NCI-H2196 treated with DMSO at 0.1 percent for 48 hours (cell line): ENCODE measurements at regions not wholly inside any gene's neighbourhood (a gene's known extent, or its start where the extent isn't known, plus 50 kb on each side); places are given as distances from the start of the nearest gene placed in this dataset.
"Not testable (repeated sequence)": the region's sequence is repeated elsewhere in the genome, so short reads cannot be mapped to it uniquely, and the experiment has no call there.

Experiments used
- DNase-seq: peaks from one replicate; lab custom pipeline; 2025; ENCODE audit not compliant: unreplicated experiment; lab: John Stamatoyannopoulos, UW

- DNase-seq: no peak
Measured at GRCh38 chr4:170827562-170828274, 738.0 kb upstream of the AADAT start.

DNA sequence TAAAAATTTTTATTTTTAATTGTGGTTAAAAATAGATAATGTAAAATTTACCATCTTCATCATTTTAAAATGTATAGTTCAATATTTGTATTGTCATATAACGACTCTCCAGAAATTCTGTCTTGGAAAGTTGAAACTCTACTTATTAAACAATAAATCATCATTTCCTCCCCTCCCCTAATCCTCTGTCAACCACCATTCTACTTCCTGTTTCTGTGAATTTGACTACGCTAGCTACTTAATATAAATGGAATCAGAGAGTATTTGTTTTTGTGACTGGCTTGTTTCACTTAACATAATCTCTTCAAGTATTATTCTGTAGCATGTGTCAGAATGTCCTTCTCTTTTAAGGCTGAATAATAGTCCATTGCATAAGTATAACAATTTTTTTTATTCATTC lies 729.0 kb upstream of the AADAT start:
- no peak for DNase-seq

DNA sequence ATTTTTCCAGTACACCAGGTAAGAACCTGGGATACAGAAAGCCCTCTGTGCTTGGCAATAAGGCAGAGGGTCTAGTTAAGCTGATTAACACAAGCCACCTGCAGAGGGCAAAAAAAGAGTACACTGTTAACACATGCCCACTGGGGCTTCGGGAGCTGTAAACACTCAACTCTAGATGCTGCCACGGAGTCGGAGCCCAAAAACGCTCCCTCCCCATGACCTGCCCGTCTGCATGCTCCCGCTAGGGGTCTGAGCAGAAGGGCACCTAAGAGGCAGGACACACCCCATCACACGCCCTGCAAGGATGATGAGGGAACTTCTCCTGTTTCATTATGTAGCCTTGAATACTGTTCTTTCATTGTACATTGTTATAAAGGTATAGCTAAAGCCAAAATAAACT lies 715.6 kb upstream of the AADAT start:
- no peak for DNase-seq

DNA sequence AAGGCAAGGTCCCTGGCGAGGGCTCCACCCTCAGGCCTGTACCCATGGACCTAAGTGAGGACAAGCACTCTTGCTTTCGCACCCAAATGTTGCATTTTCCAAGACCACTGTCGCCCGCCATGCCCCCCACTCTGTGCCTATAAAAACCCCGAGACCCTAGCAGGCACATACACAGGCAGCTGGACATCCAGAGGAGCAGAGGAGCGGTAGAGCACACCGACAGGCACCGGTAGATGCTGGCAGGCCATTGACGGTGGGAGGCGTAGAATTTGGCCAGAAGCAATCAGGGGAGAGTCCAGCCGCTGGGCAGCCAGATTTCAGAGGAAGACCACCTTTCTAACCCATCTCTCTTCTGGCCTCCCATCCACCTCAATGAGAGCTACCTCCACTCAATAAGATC lies 715.2 kb upstream of the AADAT start:
- no peak for DNase-seq

- DNase-seq: no peak
Measured at GRCh38 chr4:170803492-170803891, 713.7 kb upstream of the AADAT start.

DNA sequence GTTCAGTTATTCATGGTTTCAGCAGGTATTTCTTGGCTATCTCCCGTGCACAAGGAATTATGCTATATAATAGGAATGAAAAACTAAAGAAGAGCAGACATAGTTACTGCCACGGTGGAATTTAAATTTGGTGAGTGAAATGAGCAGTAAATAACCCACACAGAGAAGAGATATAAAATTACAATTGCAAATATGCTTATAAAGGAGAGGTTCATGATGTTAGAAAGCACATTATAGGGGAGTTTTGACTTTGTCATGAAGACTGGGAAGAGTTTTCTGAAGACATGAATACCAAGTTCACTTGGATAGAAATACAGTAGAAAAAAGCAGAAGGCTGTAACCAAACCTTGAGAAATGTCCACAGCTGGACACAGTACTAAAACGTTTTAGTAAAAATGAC lies 712.0 kb upstream of the AADAT start:
- no peak for DNase-seq

DNA sequence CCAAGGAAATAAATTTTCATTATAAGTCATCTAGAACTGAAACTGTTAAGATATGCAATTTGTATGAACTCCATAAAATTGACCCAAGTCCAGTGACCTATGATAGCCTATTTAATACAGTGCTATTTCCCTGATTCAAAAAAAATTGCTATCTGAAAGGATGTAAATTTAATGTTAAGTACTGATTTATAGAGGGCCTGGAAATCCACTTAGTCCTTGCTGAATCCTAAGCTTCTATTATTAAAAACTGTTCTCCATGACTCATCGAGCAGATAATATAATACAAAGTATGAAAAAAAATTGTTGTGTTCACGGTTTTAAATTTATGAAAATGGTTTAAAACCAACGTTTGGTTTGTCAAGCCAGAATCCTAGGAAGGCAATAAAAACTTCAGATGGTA lies 704.8 kb upstream of the AADAT start:
- DNase-seq: no peak

- not testable (repeated sequence) for DNase-seq
Measured at GRCh38 chr4:170788540-170789051, 698.8 kb upstream of the AADAT start.

DNA sequence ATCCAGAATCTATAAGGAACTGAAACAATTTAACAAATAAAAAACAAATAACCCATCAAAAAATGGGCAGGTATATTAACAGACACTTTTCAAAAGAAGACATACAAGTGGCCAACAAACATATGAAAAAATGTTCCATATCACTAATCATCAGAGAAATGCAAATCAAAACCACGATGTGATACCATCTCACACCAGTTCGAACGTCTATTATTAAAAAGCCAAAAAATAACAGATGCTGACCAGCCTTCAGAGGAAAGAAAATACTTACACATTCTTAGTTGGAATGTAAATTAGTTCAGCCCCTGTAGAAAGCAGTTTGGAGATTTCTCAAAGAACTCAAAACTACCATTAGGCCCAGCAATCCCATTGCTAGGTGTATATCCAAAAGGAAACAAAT lies 687.9 kb upstream of the AADAT start:
- DNase-seq: no peak

DNA sequence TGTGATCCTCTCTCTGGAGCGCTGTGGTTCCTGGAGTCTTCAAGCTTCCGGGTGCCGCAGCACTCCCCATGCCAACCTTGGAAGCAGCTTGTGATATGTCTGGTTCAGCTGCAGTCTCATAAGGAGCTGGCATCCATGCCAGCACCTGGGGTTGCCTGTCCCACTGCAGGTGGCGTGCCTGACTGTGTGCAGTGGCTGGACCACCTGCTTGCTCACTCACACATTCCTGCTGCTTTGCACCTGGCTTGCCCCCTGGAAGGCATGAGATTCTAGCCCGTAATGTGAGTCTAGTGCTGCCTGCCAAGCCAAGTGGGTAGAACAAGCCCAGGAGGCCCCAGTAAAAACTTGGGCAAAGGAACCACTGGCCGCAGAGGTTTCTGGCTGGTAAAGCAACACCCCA lies 687.2 kb upstream of the AADAT start:
- no peak for DNase-seq

GRCh38 chr4:170775851-170776250 lies 686.1 kb upstream of the AADAT start:
- DNase-seq: no peak

DNA sequence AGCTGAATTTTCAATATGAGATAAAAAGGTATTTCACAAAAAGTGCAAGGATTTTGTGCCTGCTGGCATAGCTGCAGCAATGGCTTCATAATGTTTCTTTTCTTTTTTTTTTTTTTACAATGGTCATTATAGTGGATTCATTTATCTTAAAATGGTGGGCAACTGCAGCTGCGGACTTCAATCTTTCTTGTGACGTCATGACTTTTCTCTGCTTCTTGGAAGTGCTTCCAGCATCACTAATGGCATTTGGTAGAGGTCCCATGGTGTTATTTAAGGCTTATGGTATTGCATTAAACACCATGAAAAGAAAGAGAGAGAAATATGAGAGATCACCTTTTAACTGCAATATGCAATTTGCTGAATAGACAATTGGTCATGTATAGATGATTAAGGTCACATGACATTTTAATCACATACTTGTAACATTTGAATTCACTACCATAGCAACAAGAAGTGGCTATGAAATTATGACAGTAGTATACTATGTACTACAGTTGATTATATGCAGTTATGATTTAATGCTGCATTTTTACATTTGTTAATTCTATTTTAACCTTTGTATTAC lies 684.0 kb upstream of the AADAT start:
- no peak for DNase-seq

DNA sequence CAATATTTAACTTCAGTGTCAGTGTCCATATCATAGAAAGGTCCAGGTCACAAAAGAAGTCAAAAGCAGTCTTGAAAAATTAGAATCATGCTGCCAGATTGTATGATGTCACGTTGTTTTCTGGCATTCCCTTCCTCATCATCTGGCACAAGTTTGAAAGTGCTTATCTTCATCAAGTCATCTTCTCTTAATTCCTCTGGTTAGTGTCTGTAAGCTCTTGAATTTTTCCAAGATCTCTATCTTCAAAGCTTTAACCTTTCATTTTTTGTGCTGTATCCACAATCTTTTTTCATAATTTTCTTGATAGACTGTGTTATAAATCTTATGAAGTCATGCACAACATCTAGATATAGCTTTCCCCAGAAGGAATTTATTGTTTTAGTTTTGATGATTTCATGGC lies 682.7 kb upstream of the AADAT start:
- no peak for DNase-seq

DNA sequence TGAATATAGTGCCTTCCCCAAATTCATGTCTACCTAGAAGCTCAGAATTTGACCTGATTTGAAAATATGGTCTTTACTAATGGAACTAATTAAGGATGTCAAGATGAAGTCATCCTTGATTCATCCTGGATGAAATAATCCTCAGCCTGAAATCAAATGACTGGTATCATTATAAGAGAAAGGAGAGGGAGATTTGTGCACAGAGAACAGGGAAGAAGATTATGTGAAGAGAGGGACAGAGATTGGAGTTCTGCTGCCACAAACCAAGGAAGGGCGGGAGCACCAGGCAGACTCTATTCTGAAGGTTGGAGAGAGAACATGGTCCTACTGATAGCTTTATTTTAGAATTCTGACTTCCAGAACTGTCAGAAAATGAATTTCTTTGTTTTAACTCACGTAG lies 680.9 kb upstream of the AADAT start:
- DNase-seq: no peak

- no peak for DNase-seq
Measured at GRCh38 chr4:170769862-170770261, 680.1 kb upstream of the AADAT start.

DNA sequence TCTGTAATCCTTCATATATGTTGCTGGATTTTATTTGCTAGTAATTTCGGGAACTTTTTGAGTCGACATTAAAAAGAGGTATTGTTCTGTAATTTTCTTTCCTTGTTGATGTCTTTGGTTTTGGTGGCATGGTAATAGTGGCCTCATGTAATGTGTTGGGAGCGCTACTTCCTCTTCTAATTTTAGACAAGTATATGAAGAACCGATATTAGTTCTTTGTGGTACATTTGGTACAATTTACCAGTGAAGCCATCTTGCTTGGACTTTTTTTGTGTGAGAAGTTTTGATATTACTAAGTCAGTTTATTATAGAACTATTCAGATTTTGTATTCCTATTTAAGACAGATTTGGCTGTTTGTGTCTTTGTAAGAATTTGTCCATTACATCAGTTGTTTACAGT lies 669.2 kb upstream of the AADAT start:
- no peak for DNase-seq

DNA sequence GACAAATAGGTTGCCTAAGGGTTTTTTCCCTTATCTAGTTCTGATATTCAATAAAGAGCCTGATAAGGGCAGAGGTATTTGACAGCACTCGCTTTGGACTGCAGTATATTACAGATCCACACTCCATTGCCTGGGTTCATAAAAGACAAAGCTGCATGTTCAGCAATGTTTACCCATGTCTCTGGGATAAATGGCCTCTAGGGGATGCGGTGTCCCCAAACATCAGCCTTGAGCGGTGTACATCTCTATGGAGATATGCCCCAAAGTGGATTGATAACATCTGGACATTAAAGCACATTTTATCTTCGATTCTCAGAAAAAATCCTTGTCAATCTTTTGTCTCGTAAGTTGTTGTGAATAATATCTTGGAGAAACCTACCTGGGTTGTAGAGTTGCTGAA lies 660.8 kb upstream of the AADAT start:
- DNase-seq: no peak

- no peak for DNase-seq
Measured at GRCh38 chr4:170748975-170749374, 659.2 kb upstream of the AADAT start.

DNA sequence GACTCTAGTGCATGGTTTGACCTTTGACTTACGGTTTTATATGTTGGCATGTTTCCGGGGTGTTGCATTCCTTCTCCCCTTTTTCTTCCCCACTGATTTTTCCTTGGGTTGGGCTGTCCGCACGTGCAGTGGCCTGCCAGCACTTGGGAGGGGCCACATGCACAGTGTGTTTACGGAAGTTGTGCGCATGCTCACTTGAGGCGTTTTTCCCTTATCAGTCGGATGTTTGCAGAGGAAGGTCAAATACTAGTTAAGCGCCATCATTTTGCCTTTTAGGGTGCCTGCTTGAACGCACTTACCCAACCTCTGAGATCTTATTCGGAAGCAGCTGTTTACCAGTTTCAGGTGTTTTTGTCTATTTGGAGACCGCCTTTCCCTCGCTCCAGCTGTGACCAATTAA lies 653.9 kb upstream of the AADAT start:
- DNase-seq: no peak

DNA sequence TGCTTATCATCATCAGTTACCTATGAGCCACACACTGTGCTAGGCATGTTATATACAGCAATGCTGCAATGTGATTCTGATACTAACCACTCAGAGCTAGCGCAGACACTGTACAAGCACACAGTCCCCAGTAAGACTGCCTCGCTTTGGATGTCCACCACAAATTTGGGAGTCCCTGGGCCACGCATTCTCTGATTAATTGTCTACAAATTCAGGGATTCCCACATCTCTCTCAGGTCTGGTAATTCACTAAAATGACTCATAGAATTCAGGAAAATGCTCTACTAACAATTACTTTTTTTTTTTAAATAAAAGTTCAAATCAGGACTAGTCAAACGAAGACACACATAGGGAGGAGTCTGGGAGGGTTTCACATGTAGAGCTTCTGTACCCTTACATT lies 652.1 kb upstream of the AADAT start:
- no peak for DNase-seq

GRCh38 chr4:170736710-170737109 lies 647.0 kb upstream of the AADAT start:
- no peak for DNase-seq

- DNase-seq: no peak
Measured at GRCh38 chr4:170729897-170730296, 640.1 kb upstream of the AADAT start.

- DNase-seq: no peak
Measured at GRCh38 chr4:170729236-170729635, 639.5 kb upstream of the AADAT start.
